Adrenal gland (tissue), 9 donors: ENCODE measurements at regions not wholly inside any gene's neighbourhood (a gene's known extent, or its start where the extent isn't known, plus 50 kb on each side); places are given as distances from the start of the nearest gene placed in this dataset.

Source experiments
- DNase-seq, 7 donors: peaks; one replicate each; pipeline ENCODE4 v3.0.0-alpha.2; 2019 to 2020
- H3K27ac ChIP-seq, 5 donors: fragments of 200-600 bp; sonication (generic) in 4 of 5; 1 replicate in 3 of 5; 2 replicates in 2 of 5; pipeline versions ENCODE4 v1.5.1 to v1.8.0; 2016 to 2020; ENCODE audit warnings: mild to moderate bottlenecking in 1 of 5
- H3K27me3 ChIP-seq: fragments of 200-600 bp; 2 replicates; pipeline ENCODE4 v1.8.0; 2021
- H3K36me3 ChIP-seq, 2 donors: fragments of 200-600 bp; replicated peaks in 1 of 2; 1 replicate in 1 of 2; 2 replicates in 1 of 2; pipeline versions ENCODE4 v1.5.1 to v1.8.0; 2018 to 2022
- H3K4me1 ChIP-seq, 2 donors: fragments of 200-600 bp; replicated peaks in 1 of 2; 1 replicate in 1 of 2; 2 replicates in 1 of 2; pipeline versions ENCODE4 v1.5.1 to v1.8.0; 2018 to 2021
- H3K4me3 ChIP-seq, 4 donors: fragments of 200-600 bp; sonication (generic) in 3 of 4; one replicate each; pipeline ENCODE4 v1.5.1; 2016 to 2018
- H3K9me3 ChIP-seq, 3 donors: fragments of 200-600 bp; sonication (generic) in 1 of 3; replicated peaks in 1 of 3; 1 replicate in 2 of 3; 2 replicates in 1 of 3; pipeline versions ENCODE4 v1.5.1 to v1.8.0; 2016 to 2021
- POLR2A ChIP-seq, 2 donors: fragments of 450-650 bp; IDR thresholded peaks; one replicate each; pipeline ENCODE4 v1.6.1; 2017; ENCODE audit warnings: antibody characterized with exemption in 2 of 2, mild to moderate bottlenecking in 2 of 2, moderate library complexity in 1 of 2
- WGBS, 4 donors: extraction: QIAGEN DNeasy Blood & Tissue Kit in 2 of 4; methylation state at CpG; one replicate each; pipeline versions ENCODE4 v1.1.5 to v1.1.7; 2013 to 2017; 5-methylcytosine and 5-hydroxymethylcytosine counted together
- intact Hi-C, 2 donors: fragments of 100-400 bp; cut with DNase I; formaldehyde crosslinking; loops; one replicate each; pipeline versions ENCODE4 v1.14.1 to v1.15.0; 2022 to 2023
- TF ChIP-seq, protein P1 (sequence below), 6 experiments: fragments of 450-650 bp in 4 of 6; fragments of 200-600 bp in 2 of 6; sonication (generic) in 1 of 6; IDR thresholded peaks; 1 replicate in 5 of 6; 2 replicates in 1 of 6; pipeline versions ENCODE4 v1.5.1 to v1.8.0; 2016 to 2021; ENCODE audit warnings: antibody characterized with exemption in 6 of 6, mild to moderate bottlenecking in 2 of 6, moderate library complexity in 1 of 6
- donor health status: healthy with polysubstance abuse.
- donor health status: Bipolar disorder and iron deficiency.
- donor health status: DM: yes; HTN: yes; CAD: no.
- donor health status: DM: no; HTN: no; CAD: no.
- donor health status: DM: no; HTN: no; CAD: no.

- no peaks in the 10 kb centered on the region for H3K36me3 ChIP-seq
Measured at GRCh38 chr6:113616701-113617274, 240.4 kb upstream of the MARCKS start.

GRCh38 chr6:113619077-113619476, 238.1 kb upstream of the MARCKS start:
- 75 to 85% (median 77%) methylated on average over 4 of the region's 4 CpGs for WGBS, 4 donors
- TF ChIP-seq POLR2A (IDR thresholded peaks at IDR 0.05) = no peak
- TF ChIP-seq, protein P1, sequence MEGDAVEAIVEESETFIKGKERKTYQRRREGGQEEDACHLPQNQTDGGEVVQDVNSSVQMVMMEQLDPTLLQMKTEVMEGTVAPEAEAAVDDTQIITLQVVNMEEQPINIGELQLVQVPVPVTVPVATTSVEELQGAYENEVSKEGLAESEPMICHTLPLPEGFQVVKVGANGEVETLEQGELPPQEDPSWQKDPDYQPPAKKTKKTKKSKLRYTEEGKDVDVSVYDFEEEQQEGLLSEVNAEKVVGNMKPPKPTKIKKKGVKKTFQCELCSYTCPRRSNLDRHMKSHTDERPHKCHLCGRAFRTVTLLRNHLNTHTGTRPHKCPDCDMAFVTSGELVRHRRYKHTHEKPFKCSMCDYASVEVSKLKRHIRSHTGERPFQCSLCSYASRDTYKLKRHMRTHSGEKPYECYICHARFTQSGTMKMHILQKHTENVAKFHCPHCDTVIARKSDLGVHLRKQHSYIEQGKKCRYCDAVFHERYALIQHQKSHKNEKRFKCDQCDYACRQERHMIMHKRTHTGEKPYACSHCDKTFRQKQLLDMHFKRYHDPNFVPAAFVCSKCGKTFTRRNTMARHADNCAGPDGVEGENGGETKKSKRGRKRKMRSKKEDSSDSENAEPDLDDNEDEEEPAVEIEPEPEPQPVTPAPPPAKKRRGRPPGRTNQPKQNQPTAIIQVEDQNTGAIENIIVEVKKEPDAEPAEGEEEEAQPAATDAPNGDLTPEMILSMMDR (IDR thresholded peaks at IDR 0.05) = no peak

More at GRCh38 chr6:113616701-113617274, 240.4 kb upstream of the MARCKS start:
- intact Hi-C loops = no loop called here
- H3K27me3 ChIP-seq = no peaks in the 10 kb centered on the region
- H3K4me3 ChIP-seq = no peak overlapping the region
- TF ChIP-seq, protein P1 (IDR thresholded peaks at IDR 0.05) = no peak
- no peak for TF ChIP-seq POLR2A (IDR thresholded peaks at IDR 0.05)
- 82 to 84% (median 84%) methylated on average over 5 of the region's 5 CpGs for WGBS, 4 donors
- no peak overlapping the region for H3K27ac ChIP-seq
- no peaks in the 10 kb centered on the region for H3K9me3 ChIP-seq
- no peak for DNase-seq
- H3K4me1 ChIP-seq = no peaks in the 10 kb centered on the region

GRCh38 chr6:113620386-113620785, 236.8 kb upstream of the MARCKS start:
- H3K4me1 ChIP-seq = no peaks in the 10 kb centered on the region
- H3K9me3 ChIP-seq = no peaks in the 10 kb centered on the region
- WGBS, 4 donors = 62 to 71% (median 66%) methylated on average over 2 of the region's 2 CpGs
- H3K27ac ChIP-seq = no peak overlapping the region
- no peak for DNase-seq
- TF ChIP-seq POLR2A (IDR thresholded peaks at IDR 0.05) = no peak
- TF ChIP-seq, protein P1 (IDR thresholded peaks at IDR 0.05) = no peak
- no peak overlapping the region for H3K4me3 ChIP-seq
- H3K27me3 ChIP-seq = no peaks in the 10 kb centered on the region
- no peaks in the 10 kb centered on the region for H3K36me3 ChIP-seq
- intact Hi-C loops = no loop called here

More at GRCh38 chr6:113619077-113619476, 238.1 kb upstream of the MARCKS start:
- H3K4me3 ChIP-seq = no peak overlapping the region
- no peaks in the 10 kb centered on the region for H3K27me3 ChIP-seq
- no peaks in the 10 kb centered on the region for H3K9me3 ChIP-seq
- no peak for DNase-seq
- no peak overlapping the region for H3K27ac ChIP-seq
- intact Hi-C loops = no loop called here
- no peaks in the 10 kb centered on the region for H3K36me3 ChIP-seq
- no peaks in the 10 kb centered on the region for H3K4me1 ChIP-seq

- Histone ChIP-seq H3K4me3 (no peak overlapping the region), H3K36me3 (no peaks in the 10 kb centered on the region), H3K27me3 (no peaks in the 10 kb centered on the region), H3K4me1 (no peaks in the 10 kb centered on the region), H3K27ac (no peak overlapping the region), H3K9me3 (no peaks in the 10 kb centered on the region)
- intact Hi-C loops = no loop called here
- TF ChIP-seq, protein P1 (IDR thresholded peaks at IDR 0.05) = no peak
- no peak for TF ChIP-seq POLR2A (IDR thresholded peaks at IDR 0.05)
- 67 to 81% (median 74%) methylated on average over 5 of the region's 5 CpGs for WGBS, 4 donors
- DNase-seq = no peak
Measured at GRCh38 chr6:113622254-113622653, 234.9 kb upstream of the MARCKS start.
